C4-2B (cell line): ENCODE measurements at regions not wholly inside any gene's neighbourhood (a gene's known extent, or its start where the extent isn't known, plus 50 kb on each side); places are given as distances from the start of the nearest gene placed in this dataset.

Source experiments
- H3K27ac ChIP-seq: fragments of 450-650 bp; 2 replicates; pipeline ENCODE4 v1.5.1; 2017
- ZFX ChIP-seq: fragments of 450-650 bp; IDR thresholded peaks from 2 replicates; pipeline ENCODE4 v1.6.1; 2017
- TF ChIP-seq, protein P1 (sequence below): fragments of 450-650 bp; conservative IDR thresholded peaks from 2 replicates; pipeline ENCODE4 v1.5.1; 2017; ENCODE audit warnings: mild to moderate bottlenecking

DNA sequence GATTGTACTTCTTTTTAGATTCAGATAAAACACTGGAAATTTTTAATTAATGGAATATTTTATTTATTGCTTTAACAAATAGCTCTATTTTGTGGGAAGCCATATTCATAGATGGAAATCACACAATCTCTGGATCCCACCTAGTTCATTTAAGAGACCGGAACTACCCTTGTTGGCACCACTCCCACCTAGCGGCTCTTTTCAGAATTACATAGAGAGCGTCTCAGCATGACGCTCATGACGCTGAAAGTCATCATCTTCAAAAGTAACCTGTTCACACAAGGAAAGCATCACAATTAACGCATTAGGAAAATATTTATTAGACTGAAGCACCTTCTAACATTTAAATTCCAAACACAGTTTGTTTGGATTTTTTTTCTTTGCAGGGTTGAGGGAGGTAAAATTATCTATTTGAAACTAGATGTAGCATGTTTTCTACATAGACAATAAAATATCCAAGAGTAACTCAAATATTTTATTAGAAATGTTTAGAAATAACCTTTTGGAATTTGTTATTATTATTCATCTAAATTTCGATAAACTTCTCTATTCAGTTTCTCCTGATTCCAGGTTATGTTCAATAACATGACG, 214.9 kb upstream of the ARRDC4 start:
- H3K27ac ChIP-seq, result no peak overlapping the region
- TF ChIP-seq ZFX, result no peak
- TF ChIP-seq, protein P1, sequence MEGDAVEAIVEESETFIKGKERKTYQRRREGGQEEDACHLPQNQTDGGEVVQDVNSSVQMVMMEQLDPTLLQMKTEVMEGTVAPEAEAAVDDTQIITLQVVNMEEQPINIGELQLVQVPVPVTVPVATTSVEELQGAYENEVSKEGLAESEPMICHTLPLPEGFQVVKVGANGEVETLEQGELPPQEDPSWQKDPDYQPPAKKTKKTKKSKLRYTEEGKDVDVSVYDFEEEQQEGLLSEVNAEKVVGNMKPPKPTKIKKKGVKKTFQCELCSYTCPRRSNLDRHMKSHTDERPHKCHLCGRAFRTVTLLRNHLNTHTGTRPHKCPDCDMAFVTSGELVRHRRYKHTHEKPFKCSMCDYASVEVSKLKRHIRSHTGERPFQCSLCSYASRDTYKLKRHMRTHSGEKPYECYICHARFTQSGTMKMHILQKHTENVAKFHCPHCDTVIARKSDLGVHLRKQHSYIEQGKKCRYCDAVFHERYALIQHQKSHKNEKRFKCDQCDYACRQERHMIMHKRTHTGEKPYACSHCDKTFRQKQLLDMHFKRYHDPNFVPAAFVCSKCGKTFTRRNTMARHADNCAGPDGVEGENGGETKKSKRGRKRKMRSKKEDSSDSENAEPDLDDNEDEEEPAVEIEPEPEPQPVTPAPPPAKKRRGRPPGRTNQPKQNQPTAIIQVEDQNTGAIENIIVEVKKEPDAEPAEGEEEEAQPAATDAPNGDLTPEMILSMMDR, result peak; percentile 84

DNA sequence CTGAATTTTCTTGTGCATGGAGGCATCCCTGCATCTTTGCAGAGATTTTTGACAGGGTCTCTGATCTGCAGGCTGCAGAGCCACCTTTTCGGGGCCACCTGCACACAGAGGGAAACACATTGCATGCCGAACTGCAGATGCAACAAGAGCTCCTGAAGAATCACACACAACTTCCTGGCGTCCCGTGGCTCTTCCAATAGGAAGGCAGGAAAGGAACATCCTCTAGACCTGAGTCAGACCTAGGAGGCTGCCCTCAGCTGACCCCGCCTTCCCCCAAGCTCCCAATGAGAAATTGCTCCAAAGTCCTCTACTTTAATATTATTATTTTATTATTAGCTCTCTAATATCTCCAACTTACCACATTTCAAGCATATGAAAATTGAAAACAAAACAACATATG, 213.2 kb upstream of the ARRDC4 start:
- TF ChIP-seq, protein P1, result no peak
- TF ChIP-seq ZFX, result no peak
- no peak overlapping the region for H3K27ac ChIP-seq

DNA sequence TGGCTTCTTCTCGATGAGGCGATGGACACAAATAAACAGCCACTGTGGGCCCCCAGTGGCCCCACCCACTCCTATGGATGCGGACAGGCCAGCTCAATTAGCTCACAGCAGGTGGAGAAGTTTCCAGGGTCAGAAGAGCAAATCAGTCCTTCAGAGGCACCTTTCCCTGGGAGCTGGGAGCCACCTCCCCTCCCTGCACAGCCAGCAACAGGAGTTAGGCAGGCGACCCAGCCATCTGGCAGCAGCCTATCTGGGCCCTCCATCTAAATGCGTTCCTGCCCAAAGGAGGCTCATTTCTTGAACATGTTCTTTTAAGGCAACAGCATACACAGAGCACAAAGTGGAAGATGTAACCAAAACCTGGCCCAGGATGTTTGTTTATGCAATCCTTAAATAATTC, 211.9 kb upstream of the ARRDC4 start:
- TF ChIP-seq, protein P1, result no peak
- TF ChIP-seq ZFX, result no peak
- no peak overlapping the region for H3K27ac ChIP-seq

DNA sequence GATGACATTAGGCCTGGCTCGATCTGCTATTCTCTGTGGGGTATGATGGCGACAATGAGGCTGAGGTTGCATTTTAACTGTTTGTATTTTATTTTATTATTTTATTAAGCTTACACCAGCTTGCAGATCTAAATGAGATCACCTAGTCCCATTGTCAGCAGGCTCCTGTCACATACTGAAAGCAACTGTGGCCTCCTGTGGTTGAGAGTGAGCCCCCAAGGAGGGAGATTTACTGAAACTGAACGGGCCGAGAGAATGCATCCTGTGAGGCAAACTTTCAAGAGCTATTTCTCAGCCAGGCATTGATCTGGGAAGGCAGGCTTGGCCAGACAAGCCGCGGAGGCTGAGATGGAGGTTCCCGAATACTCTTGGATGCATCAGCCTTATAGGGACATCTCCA, 210.4 kb upstream of the ARRDC4 start:
- TF ChIP-seq, protein P1, result no peak
- no peak for TF ChIP-seq ZFX
- no peak overlapping the region for H3K27ac ChIP-seq

DNA sequence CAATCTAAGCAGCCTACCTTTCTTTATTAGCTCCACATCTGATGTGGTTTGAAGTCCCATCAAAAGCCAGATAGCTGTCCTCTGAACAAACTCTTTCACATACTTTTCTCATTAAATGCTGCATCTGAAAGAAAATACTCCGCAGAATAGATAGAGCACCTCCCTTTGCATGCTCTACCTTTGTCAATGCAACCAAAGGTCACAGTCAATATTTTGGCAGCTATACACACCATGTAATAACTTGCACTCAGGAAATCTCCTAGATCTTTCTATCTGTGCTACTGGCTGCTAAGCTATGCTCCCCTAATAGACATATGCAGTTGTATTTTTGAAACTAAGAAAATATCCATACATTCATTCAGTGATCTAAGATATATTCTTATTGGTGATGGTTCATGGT, 204.8 kb upstream of the ARRDC4 start:
- TF ChIP-seq, protein P1, result no peak
- TF ChIP-seq ZFX, result no peak
- no peak overlapping the region for H3K27ac ChIP-seq

DNA sequence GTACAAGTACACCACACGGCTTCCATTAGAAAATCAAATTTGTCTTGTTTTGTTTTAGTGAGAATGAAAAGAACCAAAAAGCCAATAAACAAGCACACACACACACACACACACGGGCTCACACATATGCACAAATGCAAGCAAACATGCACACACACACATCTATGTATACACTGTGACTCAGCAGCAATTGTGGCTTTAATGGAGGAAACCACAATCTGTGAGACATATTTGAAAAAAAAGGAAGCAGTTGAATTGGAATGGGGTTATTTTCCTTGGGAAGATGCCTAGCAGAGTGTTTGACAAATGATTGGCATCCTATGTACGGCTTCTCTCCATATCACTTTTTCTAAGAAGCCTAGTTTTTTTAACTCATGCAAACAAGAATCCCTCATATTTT, 201.1 kb upstream of the ARRDC4 start:
- no peak for TF ChIP-seq ZFX
- TF ChIP-seq, protein P1, result no peak
- no peak overlapping the region for H3K27ac ChIP-seq

DNA sequence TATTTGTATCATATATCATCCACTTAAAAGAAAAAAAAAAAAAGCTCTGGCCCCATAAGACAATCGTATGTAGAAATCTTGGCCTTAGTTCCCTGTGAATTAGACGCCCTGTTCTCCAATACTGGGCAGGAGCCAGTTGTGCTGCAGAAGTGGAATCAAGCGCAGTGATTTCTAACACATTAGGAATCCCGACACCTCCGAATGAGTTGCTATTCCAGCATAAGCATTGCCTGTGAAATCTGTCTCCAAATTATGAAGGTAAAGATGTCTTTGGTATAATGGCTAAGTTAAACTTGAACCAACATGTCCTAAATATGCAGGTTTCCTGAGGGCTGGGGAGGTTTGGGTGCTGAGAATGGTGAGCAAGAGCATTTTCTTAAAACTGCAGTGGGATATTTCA, 199.4 kb upstream of the ARRDC4 start:
- H3K27ac ChIP-seq, result no peak overlapping the region

More for the DNA sequence above, 199.4 kb upstream of the ARRDC4 start:
- TF ChIP-seq ZFX, result no peak
- TF ChIP-seq, protein P1, result no peak
